AG04449 (cell line): ENCODE measurements at regions not wholly inside any gene's neighbourhood (a gene's known extent, or its start where the extent isn't known, plus 50 kb on each side); places are given as distances from the start of the nearest gene placed in this dataset.

Experiments
- CTCF ChIA-PET: fragments of 350-600 bp; formaldehyde crosslinking; extraction: SDS; loops from one replicate; lab custom pipeline; 2021; ENCODE audit warnings: antibody characterized with exemption; lab: Yijun Ruan, JAX
- POLR2A ChIA-PET: fragments of 400-600, 350-600 bp; formaldehyde crosslinking; extraction: SDS; loops from one replicate; lab custom pipeline; 2020; ENCODE audit warnings: antibody characterized with exemption, inconsistent platforms; lab: Yijun Ruan, JAX
- DNase-seq: peaks from one replicate; pipeline ENCODE4 v3.0.0-alpha.2; 2010; ENCODE audit warnings: low read depth, low spot score
- H3K4me3 ChIP-seq: 2 replicates; pipeline ENCODE4 v1.5.1; 2011; ENCODE audit warnings: low read depth, mild to moderate bottlenecking, control low read depth, low read length
- TF ChIP-seq, protein P1 (sequence below): IDR thresholded peaks from one replicate; pipeline ENCODE4 v1.5.1; 2011; ENCODE audit warnings: mild to moderate bottlenecking, moderate library complexity, low read length, control low read depth, inconsistent platforms; ENCODE audit not compliant: insufficient read depth; ENCODE audit errors: missing control alignments

DNA sequence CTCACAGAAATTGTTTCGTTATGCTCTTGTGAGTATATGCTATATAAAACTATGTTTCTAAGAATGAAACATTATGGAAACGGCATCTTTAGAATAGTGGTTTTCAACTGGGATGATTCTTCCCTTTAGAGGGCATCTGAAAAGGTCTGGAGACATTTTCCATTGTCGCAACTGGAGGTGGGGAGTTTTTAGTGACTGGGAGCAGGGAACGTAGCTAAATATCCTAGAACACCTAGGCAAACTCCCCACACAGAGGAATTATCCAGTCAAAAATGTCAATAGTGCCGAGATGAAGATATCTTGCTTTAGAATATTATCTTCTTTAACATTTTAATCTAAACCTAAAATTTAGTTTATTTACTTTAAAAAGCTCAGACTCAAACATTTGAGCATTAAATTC lies 486.1 kb upstream of the FOXG1 start:
- TF ChIP-seq, protein P1, sequence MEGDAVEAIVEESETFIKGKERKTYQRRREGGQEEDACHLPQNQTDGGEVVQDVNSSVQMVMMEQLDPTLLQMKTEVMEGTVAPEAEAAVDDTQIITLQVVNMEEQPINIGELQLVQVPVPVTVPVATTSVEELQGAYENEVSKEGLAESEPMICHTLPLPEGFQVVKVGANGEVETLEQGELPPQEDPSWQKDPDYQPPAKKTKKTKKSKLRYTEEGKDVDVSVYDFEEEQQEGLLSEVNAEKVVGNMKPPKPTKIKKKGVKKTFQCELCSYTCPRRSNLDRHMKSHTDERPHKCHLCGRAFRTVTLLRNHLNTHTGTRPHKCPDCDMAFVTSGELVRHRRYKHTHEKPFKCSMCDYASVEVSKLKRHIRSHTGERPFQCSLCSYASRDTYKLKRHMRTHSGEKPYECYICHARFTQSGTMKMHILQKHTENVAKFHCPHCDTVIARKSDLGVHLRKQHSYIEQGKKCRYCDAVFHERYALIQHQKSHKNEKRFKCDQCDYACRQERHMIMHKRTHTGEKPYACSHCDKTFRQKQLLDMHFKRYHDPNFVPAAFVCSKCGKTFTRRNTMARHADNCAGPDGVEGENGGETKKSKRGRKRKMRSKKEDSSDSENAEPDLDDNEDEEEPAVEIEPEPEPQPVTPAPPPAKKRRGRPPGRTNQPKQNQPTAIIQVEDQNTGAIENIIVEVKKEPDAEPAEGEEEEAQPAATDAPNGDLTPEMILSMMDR = no peak
- ChIA-PET POLR2A (no interaction called here), CTCF (no interaction called here)
- no peak overlapping the region for H3K4me3 ChIP-seq
- no peak for DNase-seq

DNA sequence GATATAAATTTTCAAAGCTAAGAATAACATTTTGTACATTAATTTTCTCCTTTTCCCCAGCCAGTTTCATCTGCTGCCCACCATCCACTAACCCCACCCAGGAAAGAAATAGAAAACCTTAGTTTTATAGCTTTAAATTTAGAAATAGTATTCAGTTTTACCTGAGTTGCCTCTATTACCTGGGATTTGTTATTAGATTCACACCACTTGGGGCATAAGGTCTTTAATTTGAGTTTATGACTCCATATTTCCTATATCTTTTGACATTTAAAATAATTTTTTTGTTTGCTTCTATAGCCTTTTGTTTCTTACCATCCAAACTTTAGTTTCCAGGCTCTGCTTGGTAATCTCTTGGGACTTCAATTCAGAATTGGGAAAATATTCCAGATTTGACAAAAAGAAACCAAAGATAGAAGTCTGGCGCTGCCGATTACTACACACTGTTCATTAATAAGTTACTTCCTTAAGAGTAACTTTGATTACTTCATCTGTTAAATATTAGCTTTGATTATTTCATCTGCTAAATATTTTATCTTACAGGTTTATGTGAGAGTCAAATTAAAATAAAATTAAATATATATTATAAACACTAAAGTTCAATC lies 485.5 kb upstream of the FOXG1 start:
- ChIA-PET POLR2A (no interaction called here), CTCF (no interaction called here)
- TF ChIP-seq, protein P1 = no peak
- no peak for DNase-seq
- H3K4me3 ChIP-seq = no peak overlapping the region

DNA sequence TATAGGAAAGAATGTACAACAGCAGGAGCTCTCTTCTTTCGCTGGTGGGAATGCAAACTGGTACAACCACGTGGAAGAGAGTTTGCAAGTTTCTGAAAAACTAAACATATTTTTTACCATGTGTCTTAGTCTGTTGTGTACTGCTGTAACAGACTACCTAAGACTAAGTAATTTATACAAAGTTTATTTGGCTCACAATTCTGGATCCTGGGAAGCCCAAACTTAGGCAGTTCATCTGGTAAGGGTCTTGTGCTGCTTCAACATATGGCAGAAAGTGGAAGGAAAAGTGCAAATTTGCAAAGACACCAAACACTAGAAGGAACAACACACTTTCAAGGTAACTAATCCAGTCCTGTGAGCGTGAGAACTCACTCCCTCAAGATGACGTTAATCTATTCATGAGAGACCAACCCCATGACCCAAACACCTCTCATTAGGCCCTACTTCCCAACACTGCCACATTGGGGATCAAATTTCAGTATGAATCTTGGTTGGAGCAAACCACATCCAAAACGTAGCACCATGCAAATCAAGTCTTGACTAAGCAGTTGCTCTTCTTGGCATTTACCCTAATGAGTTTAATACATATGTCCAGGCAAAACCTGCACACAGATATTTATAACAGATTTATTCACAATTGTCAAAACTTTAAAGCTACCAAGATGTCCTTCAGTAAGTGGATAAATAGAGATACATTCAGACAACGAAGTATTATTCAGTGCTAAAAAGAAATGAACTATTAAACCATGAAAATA lies 481.9 kb upstream of the FOXG1 start:
- H3K4me3 ChIP-seq = no peak overlapping the region
- CTCF ChIA-PET = no interaction called here
- POLR2A ChIA-PET = no interaction called here
- TF ChIP-seq, protein P1 = no peak
- no peak for DNase-seq

DNA sequence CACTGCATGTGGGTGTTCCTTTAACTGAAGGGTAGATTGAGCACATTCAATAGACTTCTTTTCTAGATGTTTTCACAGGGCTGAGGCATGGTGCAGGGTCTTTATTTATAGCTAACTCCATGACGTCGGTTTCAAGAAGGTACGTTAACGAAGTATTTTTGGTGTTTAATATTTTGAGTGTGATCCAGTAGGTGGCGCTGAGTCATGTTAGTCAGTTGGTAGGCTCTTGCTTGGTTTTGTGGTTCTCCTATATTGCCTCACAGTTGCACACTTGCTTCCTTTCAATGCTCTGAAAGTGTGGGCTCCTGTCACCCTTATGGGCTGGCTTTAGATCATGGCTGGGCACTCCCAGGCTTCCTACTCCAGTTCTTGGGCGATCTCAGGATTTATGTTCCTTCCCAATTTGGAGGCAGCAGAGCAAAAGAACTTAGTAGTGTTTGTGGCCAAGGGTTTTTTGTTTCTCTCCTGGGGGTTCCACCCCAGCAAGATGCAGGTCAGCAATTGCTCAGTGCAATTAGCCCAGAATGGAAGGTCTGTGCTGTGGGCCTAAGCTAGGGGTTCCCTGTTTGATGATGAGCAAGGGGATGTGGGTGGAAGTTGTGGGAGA lies 471.6 kb upstream of the FOXG1 start:
- CTCF ChIA-PET = interaction anchor here (0.8 to 2.8 kb wide), 2 partner anchors 18 to 313 kb away, joined by 4 to 10 read pairs; no protein-coding TSS in a partner anchor
- POLR2A ChIA-PET = no interaction called here
- no peak overlapping the region for H3K4me3 ChIP-seq
- TF ChIP-seq, protein P1 = peak; percentile 35
- DNase-seq = no peak

DNA sequence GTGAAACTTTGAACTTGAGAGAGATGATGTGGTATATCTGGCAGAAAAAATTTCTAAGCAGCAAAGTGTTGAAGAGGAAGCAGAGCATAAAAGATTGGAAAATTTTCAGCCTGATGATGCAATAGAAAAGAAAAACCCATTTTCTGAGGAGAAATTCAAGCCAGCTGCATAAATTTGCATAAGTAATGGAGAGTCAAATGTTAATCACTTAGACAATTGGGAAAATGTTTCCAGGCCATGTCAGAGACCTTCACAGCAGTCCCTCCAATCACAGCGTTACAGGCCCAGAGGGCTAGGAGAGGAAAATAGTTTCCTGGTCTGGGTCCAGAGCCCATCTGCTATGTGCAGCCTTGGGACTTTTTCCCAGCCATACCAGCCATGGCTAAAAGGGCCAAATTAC lies 469.0 kb upstream of the FOXG1 start:
- POLR2A ChIA-PET = no interaction called here
- no peak overlapping the region for H3K4me3 ChIP-seq
- no peak for DNase-seq
- TF ChIP-seq, protein P1 = no peak
- CTCF ChIA-PET = no interaction called here

DNA sequence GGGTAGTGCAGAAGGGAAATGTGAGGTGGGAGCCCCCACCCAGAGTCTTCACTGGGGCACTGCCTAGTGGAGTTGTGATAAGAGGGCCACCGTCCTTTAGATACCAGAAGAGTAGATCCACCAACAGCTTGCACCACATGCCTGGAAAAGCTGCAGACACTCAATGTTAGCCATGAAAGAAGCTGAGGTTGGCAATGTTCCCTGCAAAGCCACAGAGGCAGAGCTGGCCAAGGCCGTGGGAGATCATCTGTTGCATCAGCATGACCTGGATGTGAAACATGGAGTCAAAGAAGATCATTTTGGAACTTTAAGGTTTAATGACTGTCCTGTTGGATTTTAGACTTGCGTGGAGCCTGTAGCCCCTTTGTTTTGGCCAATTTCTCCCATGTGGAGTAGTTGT lies 468.4 kb upstream of the FOXG1 start:
- no peak for DNase-seq
- H3K4me3 ChIP-seq = no peak overlapping the region
- TF ChIP-seq, protein P1 = no peak
- POLR2A ChIA-PET = no interaction called here
- CTCF ChIA-PET = no interaction called here
